ENCODE measurements at regions not wholly inside any gene's neighbourhood (a gene's known extent, or its start where the extent isn't known, plus 50 kb on each side); places are given as distances from the start of the nearest gene placed in this dataset.
"Not testable (repeated sequence)": the region's sequence is repeated elsewhere in the genome, so short reads cannot be mapped to it uniquely, and the experiment has no call there.

GRCh38 chr5:32842813-32843530, 131.9 kb downstream of the NPR3 start:
- DNase-seq: no peak

GRCh38 chr5:32843531-32843895, 132.4 kb downstream of the NPR3 start:
- no peak for DNase-seq

GRCh38 chr5:32845171-32845570, 134.1 kb downstream of the NPR3 start:
- DNase-seq: no peak

- DNase-seq: no peak
Measured at GRCh38 chr5:32848120-32848519, 137.0 kb downstream of the NPR3 start.

GRCh38 chr5:32848681-32849080, 137.6 kb downstream of the NPR3 start:
- DNase-seq: no peak

- no peak for DNase-seq
Measured at GRCh38 chr5:32850817-32851496, 139.8 kb downstream of the NPR3 start.

GRCh38 chr5:32851559-32852173, 140.5 kb downstream of the NPR3 start:
- no peak for DNase-seq

GRCh38 chr5:32852535-32852934, 141.4 kb downstream of the NPR3 start:
- no peak for DNase-seq

- no peak for DNase-seq
Measured at GRCh38 chr5:32852976-32853375, 141.9 kb downstream of the NPR3 start.

- DNase-seq: no peak
Measured at GRCh38 chr5:32854473-32854872, 143.4 kb downstream of the NPR3 start.

GRCh38 chr5:32859211-32859641, 148.1 kb downstream of the NPR3 start:
- DNase-seq: no peak

- DNase-seq: no peak
Measured at GRCh38 chr5:32865475-32865874, 154.4 kb downstream of the NPR3 start.

- no peak for DNase-seq
Measured at GRCh38 chr5:32866138-32866537, 155.0 kb downstream of the NPR3 start.

GRCh38 chr5:32869216-32869615, 158.1 kb downstream of the NPR3 start:
- DNase-seq: no peak

GRCh38 chr5:32876791-32877190, 165.7 kb downstream of the NPR3 start:
- DNase-seq: no peak

- not testable (repeated sequence) for DNase-seq
Measured at GRCh38 chr5:32879364-32879763, 168.2 kb downstream of the NPR3 start.

- DNase-seq: no peak
Measured at GRCh38 chr5:32880796-32881195, 169.7 kb downstream of the NPR3 start.

- no peak for DNase-seq
Measured at GRCh38 chr5:32887390-32887789, 176.3 kb downstream of the NPR3 start.

- no peak for DNase-seq
Measured at GRCh38 chr5:32889078-32889477, 178.0 kb downstream of the NPR3 start.

- DNase-seq: no peak
Measured at GRCh38 chr5:32903613-32904012, 192.5 kb downstream of the NPR3 start.

- DNase-seq: no peak
Measured at GRCh38 chr5:32908641-32909040, 197.5 kb downstream of the NPR3 start.

- DNase-seq: no peak
Measured at GRCh38 chr5:32909207-32909606, 198.1 kb downstream of the NPR3 start.

GRCh38 chr5:32916648-32917047, 205.5 kb downstream of the NPR3 start:
- no peak for DNase-seq

GRCh38 chr5:32928761-32929160, 217.6 kb downstream of the NPR3 start:
- no peak for DNase-seq
